ENCODE measurements at regions not wholly inside any gene's neighbourhood (a gene's known extent, or its start where the extent isn't known, plus 50 kb on each side); places are given as distances from the start of the nearest gene placed in this dataset.

DNA sequence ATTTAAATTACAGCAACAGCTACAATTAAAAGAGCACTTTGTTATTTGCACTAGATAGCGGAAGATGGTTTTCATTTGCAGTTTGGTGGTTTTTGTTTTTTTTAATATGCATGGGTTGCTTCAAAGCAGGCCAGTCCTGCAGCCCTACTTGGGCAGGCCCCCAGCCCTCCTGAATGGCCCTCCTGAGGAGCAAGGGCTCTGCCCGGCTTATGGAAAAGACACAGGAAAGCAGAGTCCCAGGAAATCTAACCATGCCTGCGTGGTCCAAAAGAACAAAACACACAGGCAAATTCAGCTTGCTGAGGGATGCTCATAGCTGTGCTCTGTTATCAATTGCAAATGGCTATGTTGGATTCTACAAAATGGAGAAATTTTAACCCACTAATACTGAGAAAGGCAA lies 371.1 kb upstream of the ARID1B start:
- DNase-seq (ENCODE audit: low read depth in 1 of 2, low spot score in 1 of 2) (no peak), ATAC-seq (no peak), FAIRE-seq (no peak)
- ChIA-PET CTCF (interaction anchor here (0.6 kb wide), 1 partner anchor 119 kb away, joined by 3 read pairs; no protein-coding TSS in a partner anchor), POLR2A (no interaction called here)
- 70% methylated on average over 3 of the region's 3 CpGs for WGBS (ENCODE audit: missing lambda C conversion rate)
- H3K9me3 ChIP-seq, result no peaks in the 10 kb centered on the region
- H3K4me2 ChIP-seq, result no peak overlapping the region
- no peak overlapping the region for H3K4me3 ChIP-seq
- no peak overlapping the region for H3K27ac ChIP-seq
- TF ChIP-seq, protein P1, sequence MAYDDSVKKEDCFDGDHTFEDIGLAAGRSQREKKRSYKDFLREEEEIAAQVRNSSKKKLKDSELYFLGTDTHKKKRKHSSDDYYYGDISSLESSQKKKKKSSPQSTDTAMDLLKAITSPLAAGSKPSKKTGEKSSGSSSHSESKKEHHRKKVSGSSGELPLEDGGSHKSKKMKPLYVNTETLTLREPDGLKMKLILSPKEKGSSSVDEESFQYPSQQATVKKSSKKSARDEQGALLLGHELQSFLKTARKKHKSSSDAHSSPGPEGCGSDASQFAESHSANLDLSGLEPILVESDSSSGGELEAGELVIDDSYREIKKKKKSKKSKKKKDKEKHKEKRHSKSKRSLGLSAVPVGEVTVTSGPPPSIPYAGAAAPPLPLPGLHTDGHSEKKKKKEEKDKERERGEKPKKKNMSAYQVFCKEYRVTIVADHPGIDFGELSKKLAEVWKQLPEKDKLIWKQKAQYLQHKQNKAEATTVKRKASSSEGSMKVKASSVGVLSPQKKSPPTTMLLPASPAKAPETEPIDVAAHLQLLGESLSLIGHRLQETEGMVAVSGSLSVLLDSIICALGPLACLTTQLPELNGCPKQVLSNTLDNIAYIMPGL (CRISPR knock-in tag; IDR thresholded peaks at IDR 0.05; ENCODE audit: borderline replicate concordance), result no peak
- TF ChIP-seq, protein P2, sequence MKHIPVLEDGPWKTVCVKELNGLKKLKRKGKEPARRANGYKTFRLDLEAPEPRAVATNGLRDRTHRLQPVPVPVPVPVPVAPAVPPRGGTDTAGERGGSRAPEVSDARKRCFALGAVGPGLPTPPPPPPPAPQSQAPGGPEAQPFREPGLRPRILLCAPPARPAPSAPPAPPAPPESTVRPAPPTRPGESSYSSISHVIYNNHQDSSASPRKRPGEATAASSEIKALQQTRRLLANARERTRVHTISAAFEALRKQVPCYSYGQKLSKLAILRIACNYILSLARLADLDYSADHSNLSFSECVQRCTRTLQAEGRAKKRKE (CRISPR knock-in tag; IDR thresholded peaks at IDR 0.05; ENCODE audit: low read depth), result no peak
- no peak for TF ChIP-seq RFX5 (IDR thresholded peaks at IDR 0.05)
- no peak for TF ChIP-seq JUNB (IDR thresholded peaks at IDR 0.05)
- no peak for TF ChIP-seq RNF2 (IDR thresholded peaks at IDR 0.05; ENCODE audit: borderline replicate concordance, low read depth)
- TF ChIP-seq BHLHE40 (IDR thresholded peaks at IDR 0.05; ENCODE audit: low read depth, low read length), result no peak
- no peak for TF ChIP-seq NFE2L2 (conservative IDR thresholded peaks at IDR 0.05; ENCODE audit: low read length)
- no peak for TF ChIP-seq KDM1A (IDR thresholded peaks at IDR 0.05; ENCODE audit: low read depth)
- no peak for TF ChIP-seq HEYL (CRISPR knock-in tag; IDR thresholded peaks at IDR 0.05)
- TF ChIP-seq POLR2AphosphoS2 (conservative IDR thresholded peaks at IDR 0.05; ENCODE audit: low read length), result no peak
- TF ChIP-seq HOXB13 (CRISPR knock-in tag; IDR thresholded peaks at IDR 0.05; ENCODE audit: low read depth), result no peak
- no peak for TF ChIP-seq RAD21 (conservative IDR thresholded peaks at IDR 0.05 in 1 of 2, IDR thresholded peaks at IDR 0.05 in 1 of 2)
- TF ChIP-seq ZNF302 (CRISPR knock-in tag; IDR thresholded peaks at IDR 0.05), result no peak
- TF ChIP-seq, protein P3, sequence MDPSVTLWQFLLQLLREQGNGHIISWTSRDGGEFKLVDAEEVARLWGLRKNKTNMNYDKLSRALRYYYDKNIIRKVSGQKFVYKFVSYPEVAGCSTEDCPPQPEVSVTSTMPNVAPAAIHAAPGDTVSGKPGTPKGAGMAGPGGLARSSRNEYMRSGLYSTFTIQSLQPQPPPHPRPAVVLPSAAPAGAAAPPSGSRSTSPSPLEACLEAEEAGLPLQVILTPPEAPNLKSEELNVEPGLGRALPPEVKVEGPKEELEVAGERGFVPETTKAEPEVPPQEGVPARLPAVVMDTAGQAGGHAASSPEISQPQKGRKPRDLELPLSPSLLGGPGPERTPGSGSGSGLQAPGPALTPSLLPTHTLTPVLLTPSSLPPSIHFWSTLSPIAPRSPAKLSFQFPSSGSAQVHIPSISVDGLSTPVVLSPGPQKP (IDR thresholded peaks at IDR 0.05; ENCODE audit: low read depth, low read length), result no peak
- no peak for TF ChIP-seq POLR2A (IDR thresholded peaks at IDR 0.05; ENCODE audit: low read length)
- TF ChIP-seq ZFP36 (IDR thresholded peaks at IDR 0.05; ENCODE audit: borderline replicate concordance, partially characterized antibody), result no peak
- no peak for TF ChIP-seq MAFK (IDR thresholded peaks at IDR 0.05; ENCODE audit: partially characterized antibody)
- TF ChIP-seq KDM5A (IDR thresholded peaks at IDR 0.05), result no peak
- TF ChIP-seq, protein P4, sequence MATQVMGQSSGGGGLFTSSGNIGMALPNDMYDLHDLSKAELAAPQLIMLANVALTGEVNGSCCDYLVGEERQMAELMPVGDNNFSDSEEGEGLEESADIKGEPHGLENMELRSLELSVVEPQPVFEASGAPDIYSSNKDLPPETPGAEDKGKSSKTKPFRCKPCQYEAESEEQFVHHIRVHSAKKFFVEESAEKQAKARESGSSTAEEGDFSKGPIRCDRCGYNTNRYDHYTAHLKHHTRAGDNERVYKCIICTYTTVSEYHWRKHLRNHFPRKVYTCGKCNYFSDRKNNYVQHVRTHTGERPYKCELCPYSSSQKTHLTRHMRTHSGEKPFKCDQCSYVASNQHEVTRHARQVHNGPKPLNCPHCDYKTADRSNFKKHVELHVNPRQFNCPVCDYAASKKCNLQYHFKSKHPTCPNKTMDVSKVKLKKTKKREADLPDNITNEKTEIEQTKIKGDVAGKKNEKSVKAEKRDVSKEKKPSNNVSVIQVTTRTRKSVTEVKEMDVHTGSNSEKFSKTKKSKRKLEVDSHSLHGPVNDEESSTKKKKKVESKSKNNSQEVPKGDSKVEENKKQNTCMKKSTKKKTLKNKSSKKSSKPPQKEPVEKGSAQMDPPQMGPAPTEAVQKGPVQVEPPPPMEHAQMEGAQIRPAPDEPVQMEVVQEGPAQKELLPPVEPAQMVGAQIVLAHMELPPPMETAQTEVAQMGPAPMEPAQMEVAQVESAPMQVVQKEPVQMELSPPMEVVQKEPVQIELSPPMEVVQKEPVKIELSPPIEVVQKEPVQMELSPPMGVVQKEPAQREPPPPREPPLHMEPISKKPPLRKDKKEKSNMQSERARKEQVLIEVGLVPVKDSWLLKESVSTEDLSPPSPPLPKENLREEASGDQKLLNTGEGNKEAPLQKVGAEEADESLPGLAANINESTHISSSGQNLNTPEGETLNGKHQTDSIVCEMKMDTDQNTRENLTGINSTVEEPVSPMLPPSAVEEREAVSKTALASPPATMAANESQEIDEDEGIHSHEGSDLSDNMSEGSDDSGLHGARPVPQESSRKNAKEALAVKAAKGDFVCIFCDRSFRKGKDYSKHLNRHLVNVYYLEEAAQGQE (IDR thresholded peaks at IDR 0.05), result no peak
- no peak for TF ChIP-seq ZC3H11A (IDR thresholded peaks at IDR 0.05)
- no peaks in the 10 kb centered on the region for H3K4me1 ChIP-seq

DNA sequence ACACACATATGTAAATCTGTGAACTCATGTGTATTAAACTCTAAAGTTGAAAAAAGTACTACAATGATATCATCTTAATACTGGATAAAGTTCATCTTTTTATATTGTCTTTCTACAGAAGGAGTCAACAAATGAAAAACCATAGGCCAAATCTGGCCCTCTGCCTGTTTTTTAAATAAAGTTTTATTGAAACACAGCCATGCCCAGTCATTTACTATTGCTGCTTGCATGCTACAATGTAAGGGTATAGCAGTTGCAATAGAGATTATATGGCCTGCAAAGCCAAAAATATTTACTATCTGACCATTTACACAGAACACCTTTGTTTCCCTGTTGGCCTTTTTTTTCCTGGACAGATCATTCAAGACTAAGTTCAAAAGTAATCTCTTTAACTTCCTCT lies 374.6 kb upstream of the ARID1B start:
- FAIRE-seq, result no peak
- H3K4me1 ChIP-seq, result no peaks in the 10 kb centered on the region
- ATAC-seq, result no peak
- no peaks in the 10 kb centered on the region for H3K9me3 ChIP-seq
- no peak for DNase-seq (ENCODE audit: low read depth in 1 of 2, low spot score in 1 of 2)
- ChIA-PET CTCF (no interaction called here), POLR2A (no interaction called here)
- no peak overlapping the region for H3K4me2 ChIP-seq
- no peak overlapping the region for H3K4me3 ChIP-seq
- H3K27ac ChIP-seq, result no peak overlapping the region
- TF ChIP-seq, protein P3 (IDR thresholded peaks at IDR 0.05; ENCODE audit: low read depth, low read length), result no peak
- TF ChIP-seq HOXA7 (CRISPR knock-in tag; IDR thresholded peaks at IDR 0.05) (no peak), CHD2 (IDR thresholded peaks at IDR 0.05; ENCODE audit: low read length, partially characterized antibody) (no peak), HOXB5 (CRISPR knock-in tag; IDR thresholded peaks at IDR 0.05) (no peak), MYC (IDR thresholded peaks at IDR 0.05; ENCODE audit: borderline replicate concordance, low read length) (no peak), ZSCAN20 (CRISPR knock-in tag; IDR thresholded peaks at IDR 0.05) (no peak), CEBPB (IDR thresholded peaks at IDR 0.05) (no peak), ZNF302 (CRISPR knock-in tag; IDR thresholded peaks at IDR 0.05) (no peak)
- TF ChIP-seq, protein P5, sequence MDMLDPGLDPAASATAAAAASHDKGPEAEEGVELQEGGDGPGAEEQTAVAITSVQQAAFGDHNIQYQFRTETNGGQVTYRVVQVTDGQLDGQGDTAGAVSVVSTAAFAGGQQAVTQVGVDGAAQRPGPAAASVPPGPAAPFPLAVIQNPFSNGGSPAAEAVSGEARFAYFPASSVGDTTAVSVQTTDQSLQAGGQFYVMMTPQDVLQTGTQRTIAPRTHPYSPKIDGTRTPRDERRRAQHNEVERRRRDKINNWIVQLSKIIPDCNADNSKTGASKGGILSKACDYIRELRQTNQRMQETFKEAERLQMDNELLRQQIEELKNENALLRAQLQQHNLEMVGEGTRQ (IDR thresholded peaks at IDR 0.05), result no peak
- TF ChIP-seq, protein P1 (CRISPR knock-in tag; IDR thresholded peaks at IDR 0.05; ENCODE audit: borderline replicate concordance), result no peak

Measured in A549 (cell line).